ENCODE measurements at regions not wholly inside any gene's neighbourhood (a gene's known extent, or its start where the extent isn't known, plus 50 kb on each side); places are given as distances from the start of the nearest gene placed in this dataset.

DNA sequence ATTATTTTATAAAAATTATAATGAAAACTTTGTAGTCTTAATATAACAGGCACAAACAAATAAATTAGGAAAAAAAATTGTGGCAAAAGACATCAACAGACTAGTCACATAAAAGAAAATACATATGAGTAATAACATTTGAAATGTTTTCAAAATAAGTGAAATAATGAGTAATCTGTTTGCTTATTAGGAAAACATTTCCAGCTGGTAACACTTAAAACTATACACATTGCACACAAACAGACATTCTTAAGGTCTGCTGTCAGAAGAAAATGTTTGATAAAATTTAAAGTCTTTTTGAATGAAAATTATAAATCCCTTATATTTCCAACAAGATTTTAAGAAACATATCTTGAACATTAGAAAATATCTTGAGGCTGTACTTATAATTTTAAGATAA is 1326.3 kb upstream of the CADM2 start:
- no peak for DNase-seq (ENCODE audit: low read depth)
- Histone ChIP-seq H3K27me3 (ENCODE audit: control insufficient read depth, insufficient read depth, low read length) (no peaks in the 10 kb centered on the region), H3K36me3 (ENCODE audit: control insufficient read depth, insufficient read depth, low read length) (no peaks in the 10 kb centered on the region), H3K4me3 (ENCODE audit: low read depth, low read length) (no peak overlapping the region)
- TF ChIP-seq, protein P1, sequence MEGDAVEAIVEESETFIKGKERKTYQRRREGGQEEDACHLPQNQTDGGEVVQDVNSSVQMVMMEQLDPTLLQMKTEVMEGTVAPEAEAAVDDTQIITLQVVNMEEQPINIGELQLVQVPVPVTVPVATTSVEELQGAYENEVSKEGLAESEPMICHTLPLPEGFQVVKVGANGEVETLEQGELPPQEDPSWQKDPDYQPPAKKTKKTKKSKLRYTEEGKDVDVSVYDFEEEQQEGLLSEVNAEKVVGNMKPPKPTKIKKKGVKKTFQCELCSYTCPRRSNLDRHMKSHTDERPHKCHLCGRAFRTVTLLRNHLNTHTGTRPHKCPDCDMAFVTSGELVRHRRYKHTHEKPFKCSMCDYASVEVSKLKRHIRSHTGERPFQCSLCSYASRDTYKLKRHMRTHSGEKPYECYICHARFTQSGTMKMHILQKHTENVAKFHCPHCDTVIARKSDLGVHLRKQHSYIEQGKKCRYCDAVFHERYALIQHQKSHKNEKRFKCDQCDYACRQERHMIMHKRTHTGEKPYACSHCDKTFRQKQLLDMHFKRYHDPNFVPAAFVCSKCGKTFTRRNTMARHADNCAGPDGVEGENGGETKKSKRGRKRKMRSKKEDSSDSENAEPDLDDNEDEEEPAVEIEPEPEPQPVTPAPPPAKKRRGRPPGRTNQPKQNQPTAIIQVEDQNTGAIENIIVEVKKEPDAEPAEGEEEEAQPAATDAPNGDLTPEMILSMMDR (IDR thresholded peaks at IDR 0.05; ENCODE audit: insufficient read depth, low read length, poor library complexity, severe bottlenecking), result no peak

DNA sequence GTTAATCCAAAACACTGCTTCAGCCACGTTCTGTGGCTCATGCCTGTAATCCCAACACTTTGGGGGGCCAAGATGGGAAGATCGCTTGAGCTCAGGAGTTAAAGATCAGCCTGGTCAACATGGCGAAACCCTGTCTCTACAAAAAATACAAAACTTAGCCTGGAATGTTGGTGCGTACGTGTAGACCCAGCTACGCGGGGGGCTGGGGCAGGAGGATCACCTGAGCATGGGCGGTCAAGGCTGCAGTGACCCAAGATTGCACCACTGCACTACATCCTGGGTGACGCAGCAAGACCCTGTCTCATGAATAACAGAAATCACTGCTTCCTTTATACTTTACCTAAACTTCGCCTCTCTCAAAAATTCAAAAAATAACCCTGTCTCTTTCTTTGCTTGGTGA is 1325.0 kb upstream of the CADM2 start:
- no peak for DNase-seq (ENCODE audit: low read depth)
- TF ChIP-seq, protein P1 (IDR thresholded peaks at IDR 0.05; ENCODE audit: insufficient read depth, low read length, poor library complexity, severe bottlenecking), result no peak
- H3K4me3 ChIP-seq (ENCODE audit: low read depth, low read length), result no peak overlapping the region
- H3K36me3 ChIP-seq (ENCODE audit: control insufficient read depth, insufficient read depth, low read length), result no peaks in the 10 kb centered on the region
- H3K27me3 ChIP-seq (ENCODE audit: control insufficient read depth, insufficient read depth, low read length), result no peaks in the 10 kb centered on the region

DNA sequence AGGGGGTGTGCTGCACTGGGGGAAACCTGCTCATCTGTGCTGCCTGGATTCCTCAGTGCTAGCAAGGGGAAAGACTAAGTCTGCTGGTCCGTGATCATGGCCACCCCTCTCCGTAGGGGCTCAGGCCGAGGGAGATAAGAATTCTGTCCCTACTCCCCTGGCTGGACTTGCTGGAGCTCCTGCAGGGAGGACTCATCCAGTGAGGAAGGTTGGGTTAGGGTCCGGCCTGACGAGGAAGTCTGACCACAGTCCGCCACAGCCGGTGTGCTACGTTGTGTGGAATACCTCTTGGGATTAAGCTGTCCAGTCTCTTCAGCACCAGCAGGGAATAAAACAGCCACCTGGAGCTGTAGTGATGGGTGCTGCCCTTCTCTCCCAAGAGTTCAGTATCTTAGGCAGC is 1309.1 kb upstream of the CADM2 start:
- Histone ChIP-seq H3K27me3 (ENCODE audit: control insufficient read depth, insufficient read depth, low read length) (no peaks in the 10 kb centered on the region), H3K4me3 (ENCODE audit: low read depth, low read length) (no peak overlapping the region), H3K36me3 (ENCODE audit: control insufficient read depth, insufficient read depth, low read length) (no peaks in the 10 kb centered on the region)
- no peak for DNase-seq (ENCODE audit: low read depth)
- TF ChIP-seq, protein P1 (IDR thresholded peaks at IDR 0.05; ENCODE audit: insufficient read depth, low read length, poor library complexity, severe bottlenecking), result no peak

DNA sequence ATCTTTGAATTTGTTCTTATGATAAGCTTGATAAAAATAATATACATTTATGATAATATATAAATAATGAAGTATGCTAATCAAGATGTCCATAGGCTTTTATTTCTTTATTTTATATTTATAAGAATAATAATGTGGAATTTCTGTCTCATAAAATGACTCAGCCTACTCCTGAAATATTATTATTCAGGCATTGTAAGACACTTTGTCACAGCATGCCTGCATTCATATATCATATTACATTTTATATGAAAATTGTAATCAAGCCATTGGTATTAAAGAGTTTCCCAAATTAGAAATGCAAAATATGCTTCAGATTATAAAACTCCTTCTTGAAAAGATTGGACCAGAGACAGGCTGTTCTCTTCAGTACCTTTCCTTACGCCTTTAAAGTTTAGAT is 1303.7 kb upstream of the CADM2 start:
- no peak for DNase-seq (ENCODE audit: low read depth)
- no peaks in the 10 kb centered on the region for H3K27me3 ChIP-seq (ENCODE audit: control insufficient read depth, insufficient read depth, low read length)

DNA sequence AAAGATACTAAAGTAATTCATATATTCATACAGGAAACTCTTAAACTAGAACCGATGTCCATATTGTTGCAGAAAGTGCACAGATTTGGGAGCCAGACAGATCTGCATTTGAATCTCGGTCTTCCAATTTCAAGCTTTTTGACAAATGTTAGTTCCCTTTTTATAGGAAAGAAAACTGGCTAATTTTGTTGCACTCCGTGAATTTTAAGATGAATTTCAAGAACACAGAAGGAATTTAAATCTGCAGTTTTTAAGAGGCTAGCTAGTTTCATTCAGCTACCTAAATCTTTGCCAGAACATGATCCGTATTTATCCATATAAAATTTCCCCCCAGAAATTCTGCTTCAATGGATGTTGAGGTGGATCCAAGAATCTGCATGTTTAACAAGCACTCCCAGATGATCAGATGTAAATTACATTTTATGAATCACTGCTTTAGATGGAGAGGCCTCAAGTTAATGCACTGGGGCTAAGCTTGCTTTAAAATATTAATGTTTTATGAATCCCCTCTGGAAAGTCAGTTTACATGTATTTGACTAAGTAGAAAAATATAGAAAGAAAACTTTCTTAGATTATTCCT is 1296.3 kb upstream of the CADM2 start:
- DNase-seq (ENCODE audit: low read depth), result no peak
- Histone ChIP-seq H3K36me3 (ENCODE audit: control insufficient read depth, insufficient read depth, low read length) (no peaks in the 10 kb centered on the region), H3K27me3 (ENCODE audit: control insufficient read depth, insufficient read depth, low read length) (no peaks in the 10 kb centered on the region), H3K4me3 (ENCODE audit: low read depth, low read length) (no peak overlapping the region)
- TF ChIP-seq, protein P1 (IDR thresholded peaks at IDR 0.05; ENCODE audit: insufficient read depth, low read length, poor library complexity, severe bottlenecking), result no peak

More for the DNA sequence above, 1303.7 kb upstream of the CADM2 start:
- H3K36me3 ChIP-seq (ENCODE audit: control insufficient read depth, insufficient read depth, low read length), result no peaks in the 10 kb centered on the region
- H3K4me3 ChIP-seq (ENCODE audit: low read depth, low read length), result no peak overlapping the region
- TF ChIP-seq, protein P1 (IDR thresholded peaks at IDR 0.05; ENCODE audit: insufficient read depth, low read length, poor library complexity, severe bottlenecking), result no peak

DNA sequence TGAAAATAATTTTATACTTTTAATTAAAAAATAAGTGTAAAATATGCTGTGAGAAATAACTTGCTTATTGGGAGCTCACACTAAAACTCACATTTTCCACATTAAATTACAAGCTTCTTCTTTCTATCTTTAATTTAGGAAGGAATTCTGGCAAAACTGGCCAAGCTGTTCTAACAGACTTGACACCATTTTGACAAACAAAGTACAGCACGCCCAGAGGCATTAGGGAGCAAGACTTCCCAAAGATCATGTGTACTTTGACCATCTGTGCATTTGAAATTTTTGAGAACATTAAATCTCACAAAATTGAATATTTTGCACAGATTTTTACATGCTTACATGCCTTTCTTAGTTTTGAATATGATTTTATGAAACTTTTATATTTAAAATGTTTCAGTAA is 1288.4 kb upstream of the CADM2 start:
- H3K27me3 ChIP-seq (ENCODE audit: control insufficient read depth, insufficient read depth, low read length), result no peaks in the 10 kb centered on the region
- no peaks in the 10 kb centered on the region for H3K36me3 ChIP-seq (ENCODE audit: control insufficient read depth, insufficient read depth, low read length)
- no peak for DNase-seq (ENCODE audit: low read depth)
- TF ChIP-seq, protein P1 (IDR thresholded peaks at IDR 0.05; ENCODE audit: insufficient read depth, low read length, poor library complexity, severe bottlenecking), result no peak
- no peak overlapping the region for H3K4me3 ChIP-seq (ENCODE audit: low read depth, low read length)

All from kidney epithelial cell (primary cell).